Brain microvascular endothelial cell (primary cell): ENCODE measurements at regions not wholly inside any gene's neighbourhood (a gene's known extent, or its start where the extent isn't known, plus 50 kb on each side); places are given as distances from the start of the nearest gene placed in this dataset.

Experiments
- DNase-seq: peaks from one replicate; pipeline ENCODE4 v3.0.0-alpha.2; 2020
- H3K27ac ChIP-seq: fragments of 250-450 bp; sonication (Bioruptor Pico); 2 replicates; pipeline ENCODE4 v1.5.1; 2020; ENCODE audit warnings: mild to moderate bottlenecking, moderate library complexity
- H3K27me3 ChIP-seq: fragments of 250-450 bp; sonication (Bioruptor Pico); replicated peaks from 2 replicates; pipeline ENCODE4 v1.5.1; 2020; ENCODE audit warnings: mild to moderate bottlenecking
- H3K36me3 ChIP-seq: fragments of 250-450 bp; sonication (Bioruptor Pico); replicated peaks from 2 replicates; pipeline ENCODE4 v1.5.1; 2020; ENCODE audit warnings: mild to moderate bottlenecking
- H3K4me3 ChIP-seq: 2 replicates; pipeline ENCODE4 v1.5.1; 2011; ENCODE audit warnings: low read depth, mild to moderate bottlenecking, control low read depth, low read length, moderate library complexity
- CTCF ChIP-seq: IDR thresholded peaks from 2 replicates; pipeline ENCODE4 v1.5.1; 2011; ENCODE audit warnings: low read depth, mild to moderate bottlenecking, moderate library complexity, low read length, control low read depth, inconsistent platforms; ENCODE audit errors: missing control alignments
- in situ Hi-C: cut with HindIII; loops from 2 replicates; pipeline ENCODE4 v1.10.0; 2017; ENCODE audit warnings: low sequenced_read_pairs, low pct_ligation_motif_present

DNA sequence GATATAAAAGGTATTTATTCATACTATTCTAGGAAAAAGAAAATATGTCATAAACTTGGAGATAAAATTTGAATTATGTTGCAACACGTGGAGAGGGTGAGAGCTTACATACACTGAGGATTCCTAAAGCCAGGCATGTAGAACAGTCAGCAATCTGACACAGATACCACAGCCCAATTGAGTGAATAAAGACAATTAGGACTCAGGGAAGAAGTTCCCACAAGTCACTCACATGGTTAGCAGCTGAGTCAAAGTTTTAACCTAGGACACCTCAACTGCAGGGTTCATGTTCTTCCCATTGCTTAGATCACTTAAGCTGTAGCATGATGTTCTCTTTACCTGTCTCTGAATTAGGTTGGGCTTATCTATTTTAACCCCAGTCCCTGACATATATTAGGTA, 189.5 kb downstream of the CMPK2 start:
- no peak overlapping the region for H3K4me3 ChIP-seq
- no peak for TF ChIP-seq CTCF
- no peak overlapping the region for H3K27ac ChIP-seq
- no peaks in the 10 kb centered on the region for H3K36me3 ChIP-seq
- no peak for DNase-seq
- H3K27me3 ChIP-seq, result no peaks in the 10 kb centered on the region
- in situ Hi-C loops, result no loop called here

DNA sequence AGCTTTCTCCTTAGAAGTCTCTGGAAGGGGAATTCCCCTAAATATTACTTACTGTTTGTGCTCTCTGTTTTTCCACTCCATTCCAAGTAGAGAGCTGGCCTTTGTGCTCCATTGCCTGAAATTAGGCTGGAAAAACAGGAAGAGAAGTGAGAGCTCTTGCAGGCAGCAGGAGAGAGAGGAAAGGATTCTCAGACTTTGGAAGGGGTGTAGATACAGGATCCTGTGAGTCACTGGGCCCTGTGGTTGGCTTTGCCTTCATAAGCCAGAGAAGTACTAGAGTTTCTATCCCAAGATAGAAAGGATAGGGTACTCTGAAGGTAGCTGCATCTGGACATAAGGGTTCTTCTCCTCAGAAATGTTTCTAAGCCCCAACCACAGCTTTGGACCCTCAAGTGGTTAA, 188.9 kb downstream of the CMPK2 start:
- H3K27me3 ChIP-seq, result no peaks in the 10 kb centered on the region
- in situ Hi-C loops, result no loop called here
- no peaks in the 10 kb centered on the region for H3K36me3 ChIP-seq
- TF ChIP-seq CTCF, result no peak
- no peak overlapping the region for H3K4me3 ChIP-seq
- no peak overlapping the region for H3K27ac ChIP-seq
- DNase-seq, result no peak

- Histone ChIP-seq H3K27ac (no peak overlapping the region), H3K27me3 (no peaks in the 10 kb centered on the region), H3K4me3 (no peak overlapping the region), H3K36me3 (no peaks in the 10 kb centered on the region)
- no peak for TF ChIP-seq CTCF
- in situ Hi-C loops, result no loop called here
- DNase-seq, result no peak
Observed at GRCh38 chr2:6679471-6679870, 186.2 kb downstream of the CMPK2 start.

- in situ Hi-C loops, result no loop called here
Observed at GRCh38 chr2:6683516-6683915, 182.2 kb downstream of the CMPK2 start.

DNA sequence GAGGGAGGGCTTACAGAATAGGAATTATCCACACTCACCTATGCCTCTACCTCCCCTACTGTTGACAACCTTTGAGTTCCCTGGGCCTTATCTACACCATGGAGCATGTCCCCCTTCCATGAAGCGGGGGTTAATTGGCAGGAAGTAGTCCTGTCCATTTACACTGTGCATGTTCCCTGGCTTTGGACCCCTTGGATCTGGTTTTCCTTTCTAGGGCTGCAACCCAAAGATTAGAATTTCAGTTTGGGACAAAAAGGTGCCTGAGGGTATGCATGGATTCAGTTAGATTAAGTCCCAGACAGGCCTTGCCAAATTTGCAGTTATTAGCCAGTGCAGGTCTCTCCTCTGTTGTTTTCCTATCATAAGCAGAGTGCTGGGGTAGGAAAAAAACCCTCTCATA, 180.3 kb downstream of the CMPK2 start:
- in situ Hi-C loops, result no loop called here
- H3K27me3 ChIP-seq, result no peaks in the 10 kb centered on the region
- DNase-seq, result no peak
- H3K4me3 ChIP-seq, result no peak overlapping the region
- no peak overlapping the region for H3K27ac ChIP-seq
- no peak for TF ChIP-seq CTCF
- no peaks in the 10 kb centered on the region for H3K36me3 ChIP-seq

More at GRCh38 chr2:6683516-6683915, 182.2 kb downstream of the CMPK2 start:
- Histone ChIP-seq H3K27me3 (no peaks in the 10 kb centered on the region), H3K4me3 (no peak overlapping the region), H3K27ac (no peak overlapping the region), H3K36me3 (no peaks in the 10 kb centered on the region)
- TF ChIP-seq CTCF, result no peak
- DNase-seq, result no peak

DNA sequence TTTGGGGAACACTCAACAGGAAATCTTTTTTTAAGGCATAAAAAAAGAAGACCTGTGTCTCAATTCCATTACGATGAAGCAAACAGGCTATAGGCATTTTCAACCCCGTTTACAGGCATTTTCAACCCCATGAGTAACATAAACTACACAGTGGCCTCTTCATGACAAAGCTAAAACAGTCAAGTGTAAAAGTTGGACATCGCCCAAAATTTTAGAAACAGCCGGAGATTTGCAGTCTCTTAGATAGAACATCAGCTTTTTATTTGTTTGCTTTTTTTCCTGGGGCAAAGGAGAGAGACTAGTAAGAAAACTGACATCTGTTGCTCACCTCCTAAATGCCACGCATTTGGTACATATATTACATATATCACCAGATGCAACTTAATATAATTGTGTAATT, 173.7 kb downstream of the CMPK2 start:
- in situ Hi-C loops, result no loop called here
- DNase-seq, result no peak

More for the DNA sequence above, 173.7 kb downstream of the CMPK2 start:
- Histone ChIP-seq H3K27ac (no peak overlapping the region), H3K36me3 (no peaks in the 10 kb centered on the region), H3K27me3 (no peaks in the 10 kb centered on the region), H3K4me3 (no peak overlapping the region)
- TF ChIP-seq CTCF, result no peak
